ENCODE measurements at regions not wholly inside any gene's neighbourhood (a gene's known extent, or its start where the extent isn't known, plus 50 kb on each side); places are given as distances from the start of the nearest gene placed in this dataset.
A peak's percentile ranks its signal among the peaks of the same experiment; 100 is the strongest.

DNA sequence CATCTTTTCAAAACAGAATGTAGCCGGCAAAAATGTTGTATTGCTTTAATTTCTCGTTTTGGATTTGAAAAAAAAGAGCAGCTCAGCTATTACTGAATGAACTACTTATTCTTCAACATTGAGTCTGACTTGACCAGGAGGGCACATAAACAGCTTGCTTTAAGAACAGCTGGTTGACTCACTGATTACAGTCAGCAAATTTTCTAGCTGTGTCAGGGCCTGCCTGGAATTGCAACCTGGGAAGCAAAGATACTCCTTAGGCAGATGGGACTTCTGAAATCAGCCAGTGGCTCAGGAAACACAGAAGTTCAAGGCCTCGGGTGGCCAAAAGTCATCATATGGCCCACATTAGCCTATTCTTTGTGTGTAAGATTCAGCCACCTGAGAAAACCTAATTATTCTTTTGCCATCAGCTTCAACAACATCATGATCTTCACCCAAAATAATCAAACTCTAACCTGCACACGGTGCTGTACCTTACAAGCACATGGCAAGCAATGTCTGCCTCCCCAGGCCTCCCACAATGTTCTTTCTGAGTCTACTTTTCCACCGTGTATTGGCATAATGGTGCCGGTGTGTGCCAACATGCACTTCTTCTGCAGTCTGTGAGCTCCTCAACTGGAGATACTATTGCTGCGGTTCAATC is 307.2 kb downstream of the HHIPL2 start:
- DNase-seq (ENCODE audit: low read depth): no peak

GRCh38 chr1:222239130-222239529 is 308.8 kb downstream of the HHIPL2 start:
- no peak for DNase-seq (ENCODE audit: low read depth)

DNA sequence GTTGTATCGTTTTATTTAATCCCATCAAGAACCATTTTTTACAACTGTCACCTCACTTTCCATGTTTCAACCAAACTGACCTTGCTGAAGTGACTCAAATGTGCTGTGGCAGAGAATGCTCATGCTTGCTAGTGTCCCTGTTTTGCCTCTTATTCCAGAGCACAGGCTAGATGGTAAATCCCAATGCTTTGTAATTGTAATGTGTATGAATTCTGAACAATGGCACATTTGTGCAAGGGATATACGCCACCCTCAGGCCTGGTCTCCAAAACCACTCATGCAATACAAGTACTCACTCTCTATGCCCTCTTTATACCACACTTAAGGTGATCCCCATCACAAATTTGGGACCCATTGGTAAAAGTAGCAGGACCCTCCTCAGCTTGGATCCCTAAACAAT is 313.6 kb downstream of the HHIPL2 start:
- DNase-seq (ENCODE audit: low read depth): no peak

- no peak for DNase-seq (ENCODE audit: low read depth)
Observed at GRCh38 chr1:222233444-222234158, 314.3 kb downstream of the HHIPL2 start.

GRCh38 chr1:222232842-222233241 is 315.1 kb downstream of the HHIPL2 start:
- no peak for DNase-seq (ENCODE audit: low read depth)

- DNase-seq (ENCODE audit: low read depth): no peak
Observed at GRCh38 chr1:222229672-222230312, 318.1 kb downstream of the HHIPL2 start.

DNA sequence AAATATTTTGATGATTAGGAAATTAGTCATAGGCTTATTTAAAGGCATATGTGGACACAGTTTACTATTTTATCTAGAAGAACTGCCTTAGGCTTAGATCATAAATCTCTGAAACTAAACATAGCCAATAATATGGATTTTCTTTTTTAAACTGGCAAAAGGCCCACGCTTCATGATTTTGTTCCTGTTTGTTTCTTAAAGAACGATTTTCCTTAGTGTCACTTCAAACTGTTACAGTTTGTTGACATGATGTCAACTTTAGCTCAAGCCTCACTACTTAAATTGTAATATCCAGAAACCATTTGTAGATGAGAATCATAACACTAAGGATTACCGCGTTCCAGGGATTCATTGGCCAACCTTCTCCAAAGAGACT is 322.6 kb downstream of the HHIPL2 start:
- no peak for DNase-seq (ENCODE audit: low read depth)

GRCh38 chr1:222224636-222225315 is 323.1 kb downstream of the HHIPL2 start:
- DNase-seq (ENCODE audit: low read depth): no peak

DNA sequence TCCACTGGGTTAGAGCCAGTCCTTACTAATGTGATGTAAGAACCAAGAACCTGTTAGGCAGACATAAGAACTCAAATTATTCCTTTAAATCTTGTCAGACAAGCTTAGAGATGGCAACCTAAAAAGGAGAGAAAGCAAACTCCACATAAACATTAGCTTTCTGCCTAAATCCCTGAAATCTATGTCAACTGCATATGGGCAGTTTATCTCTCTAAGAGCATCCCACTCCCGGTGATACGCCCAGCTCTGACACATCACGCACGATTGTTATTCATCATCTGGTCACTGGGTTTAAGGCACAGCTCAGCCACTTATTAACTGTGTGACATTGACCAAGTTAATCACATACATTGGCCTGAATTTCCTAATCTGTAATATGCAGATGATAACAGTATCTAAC is 323.7 kb downstream of the HHIPL2 start:
- DNase-seq (ENCODE audit: low read depth): no peak

- DNase-seq (ENCODE audit: low read depth): no peak
Observed at GRCh38 chr1:222223010-222223409, 324.9 kb downstream of the HHIPL2 start.

DNA sequence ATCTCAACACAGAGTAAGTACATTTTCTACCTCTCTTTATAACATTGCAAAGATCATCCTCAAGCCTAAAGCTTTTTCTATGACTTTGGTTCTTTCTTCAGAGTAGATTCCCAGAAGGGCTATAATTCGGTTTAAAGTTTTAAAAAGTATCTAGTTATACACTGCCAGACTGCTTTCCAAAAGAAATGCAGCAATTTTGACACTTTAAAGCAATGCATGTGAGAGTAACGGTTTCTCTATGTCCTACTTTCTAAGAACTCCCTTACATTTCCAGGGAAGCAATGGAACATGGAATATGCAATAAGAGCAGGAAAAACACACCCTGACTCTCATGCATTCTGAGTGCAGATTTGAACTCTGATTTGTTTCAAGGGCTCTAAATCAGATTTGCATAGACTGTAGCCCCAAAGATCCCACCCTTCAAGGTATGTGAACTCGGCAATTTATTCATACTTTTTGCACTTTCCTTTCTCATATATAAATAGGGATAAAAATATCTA is 331.6 kb downstream of the HHIPL2 start:
- no peak for DNase-seq (ENCODE audit: low read depth)

- DNase-seq (ENCODE audit: low read depth): no peak
Observed at GRCh38 chr1:222210776-222211175, 337.1 kb downstream of the HHIPL2 start.

- DNase-seq (ENCODE audit: low read depth): no peak
Observed at GRCh38 chr1:222204475-222204874, 343.4 kb downstream of the HHIPL2 start.

GRCh38 chr1:222202831-222203230 is 345.1 kb downstream of the HHIPL2 start:
- DNase-seq (ENCODE audit: low read depth): no peak

DNA sequence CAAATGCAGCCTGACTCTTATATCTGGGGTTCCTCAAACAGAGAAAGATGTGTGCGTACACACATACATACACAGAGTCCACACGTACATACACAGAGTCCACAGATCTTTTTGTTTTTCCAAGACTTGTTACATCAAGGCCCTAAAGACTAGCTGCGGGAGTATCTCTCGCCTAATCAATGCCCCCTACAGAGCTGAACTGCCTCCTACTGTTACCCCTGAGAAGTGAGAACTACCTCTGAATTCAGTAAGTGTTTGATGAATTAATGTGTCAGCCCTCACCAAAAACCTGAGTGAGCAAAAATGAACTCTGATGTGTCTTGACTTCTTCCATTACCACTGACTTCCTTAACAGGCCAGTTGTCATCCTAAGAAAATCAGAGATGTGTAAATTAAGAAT is 351.2 kb downstream of the HHIPL2 start:
- DNase-seq (ENCODE audit: low read depth): no peak

DNA sequence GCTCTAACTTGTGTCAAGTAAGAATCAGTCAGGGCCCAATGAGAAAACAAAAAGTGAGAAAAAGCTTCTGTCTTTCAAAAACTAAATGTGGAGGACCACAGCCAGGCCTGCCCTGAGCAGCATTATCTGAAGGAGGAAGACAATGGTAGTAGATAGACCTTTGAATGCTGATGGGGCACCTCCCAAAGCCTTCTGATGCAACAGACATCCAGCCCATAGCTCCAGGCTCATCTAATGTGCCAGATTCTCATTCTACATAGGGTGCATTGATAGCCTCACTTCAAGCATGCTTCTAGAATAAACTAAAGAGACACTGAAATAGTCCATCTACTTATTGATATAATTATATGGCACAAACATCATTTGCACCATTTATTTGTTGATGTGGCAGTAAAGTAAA is 351.6 kb downstream of the HHIPL2 start:
- DNase-seq (ENCODE audit: low read depth): no peak

DNA sequence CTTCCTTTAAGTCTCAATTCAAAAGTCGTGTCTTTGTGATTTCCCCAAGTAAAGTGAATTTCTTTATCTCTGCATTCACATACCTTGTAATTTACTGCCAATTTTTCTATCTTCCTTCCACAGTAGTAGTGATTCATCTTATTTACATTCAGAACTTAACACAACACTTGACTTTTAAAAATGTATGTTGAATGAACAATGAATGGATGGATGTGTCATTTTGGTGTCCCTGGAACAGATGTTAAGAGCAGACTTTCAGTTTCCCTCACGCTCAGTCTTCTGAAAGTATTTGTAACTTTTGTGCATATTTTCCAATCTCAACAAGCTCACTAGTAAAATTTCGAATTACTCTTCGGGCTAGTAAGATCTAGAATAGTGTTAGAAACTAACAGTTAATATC is 352.0 kb downstream of the HHIPL2 start:
- peak; percentile 35 for DNase-seq (ENCODE audit: low read depth)

- DNase-seq (ENCODE audit: low read depth): no peak
Observed at GRCh38 chr1:222189218-222189617, 358.7 kb downstream of the HHIPL2 start.

DNA sequence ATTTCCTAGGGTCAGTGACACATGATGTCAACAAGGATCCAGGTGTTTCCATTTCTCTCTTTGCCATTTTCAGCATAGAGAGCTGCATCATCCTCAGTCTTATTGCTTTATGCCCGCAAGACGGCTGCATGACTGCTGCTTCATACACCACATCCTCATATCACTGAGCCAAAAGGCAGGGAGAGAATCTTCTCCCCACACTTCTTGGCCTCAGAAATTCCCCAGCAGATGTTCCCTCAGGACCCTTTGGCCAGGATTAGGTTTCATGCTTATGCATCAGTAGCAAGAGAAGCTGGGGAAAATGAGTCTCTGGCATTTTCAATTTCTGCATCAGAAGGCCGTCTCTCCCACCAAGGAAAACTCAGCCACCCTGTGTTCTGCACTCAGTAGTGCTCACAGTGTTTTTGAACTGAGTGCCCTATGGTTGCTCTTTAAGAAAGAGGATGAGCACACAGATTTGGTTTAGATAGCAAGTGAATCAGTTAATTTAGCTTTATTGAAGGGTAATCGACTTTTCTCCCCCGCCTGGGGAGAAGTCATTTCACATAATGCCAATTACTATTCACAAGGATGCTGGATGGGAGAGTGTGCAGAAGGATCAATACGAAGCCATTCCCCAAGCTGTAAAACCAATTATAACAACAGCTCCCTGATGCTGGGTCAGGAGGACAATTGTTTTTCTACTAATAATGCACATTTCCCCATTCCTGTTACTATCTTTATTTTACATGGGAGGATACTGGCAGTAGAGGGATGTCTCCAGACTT is 360.2 kb downstream of the HHIPL2 start:
- no peak for DNase-seq (ENCODE audit: low read depth)

GRCh38 chr1:222182641-222183040 is 365.3 kb downstream of the HHIPL2 start:
- DNase-seq (ENCODE audit: low read depth): peak; percentile 43

GRCh38 chr1:222181191-222181590 is 366.7 kb downstream of the HHIPL2 start:
- no peak for DNase-seq (ENCODE audit: low read depth)

DNA sequence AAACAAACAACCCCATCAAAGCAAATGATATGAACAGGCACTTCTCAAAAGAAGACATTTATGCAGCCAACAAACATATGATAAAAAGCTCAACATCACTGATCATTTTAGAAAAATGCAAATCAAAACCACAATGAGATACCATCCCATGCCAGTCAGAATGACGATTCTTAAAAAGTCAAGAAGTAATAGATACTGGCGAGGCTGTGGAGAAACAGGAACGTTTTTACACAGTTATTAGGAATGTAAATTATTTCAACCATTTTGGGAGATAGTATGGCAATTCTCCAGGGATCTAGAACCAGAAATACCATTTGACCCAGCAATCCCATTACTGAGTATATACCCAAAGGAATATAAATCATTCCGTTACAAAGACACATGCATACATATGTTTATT is 370.4 kb downstream of the HHIPL2 start:
- peak; percentile 72 for DNase-seq (ENCODE audit: low read depth)

Measured in HS-5 (cell line).